Endothelial cell of umbilical vein (primary cell): ENCODE measurements at regions not wholly inside any gene's neighbourhood (a gene's known extent, or its start where the extent isn't known, plus 50 kb on each side); places are given as distances from the start of the nearest gene placed in this dataset.

Source experiments
- BruUV-seq: library from RNA; stranded (reverse); fragments of 400-500 nt; replicated peaks from 2 replicates; lab custom pipeline; 2021; lab: Mats Ljungman, UMichigan
- CTCF ChIA-PET: fragments of 300-600, 350-600 bp; sonication (Branson Sonifier 250); formaldehyde crosslinking; loops from one replicate; lab custom pipeline; 2021; ENCODE audit warnings: antibody characterized with exemption, inconsistent platforms; lab: Charles Lee
- POLR2A ChIA-PET: fragments of 300-600, 350-600 bp; sonication (Branson Sonifier 250); formaldehyde crosslinking; loops from one replicate; lab custom pipeline; 2021; ENCODE audit warnings: antibody characterized with exemption, inconsistent platforms; lab: Charles Lee
- DNase-seq: peaks from one replicate; pipeline ENCODE4 v3.0.0-alpha.2; 2011; ENCODE audit warnings: low read depth, low spot score
- FAIRE-seq: peaks from 2 replicates; lab custom pipeline; 2011; peaks lifted over from hg19 to GRCh38; lab: Jason Lieb, UNC
- H2AFZ ChIP-seq: 2 replicates; pipeline ENCODE4 v1.6.0; 2012; ENCODE audit warnings: low read depth, low read length, control low read depth, inconsistent platforms
- H3K27ac ChIP-seq: 2 replicates; pipeline ENCODE4 v1.5.1; 2011; ENCODE audit warnings: low read depth, mild to moderate bottlenecking, control low read depth, low read length, moderate library complexity; ENCODE audit not compliant: insufficient read depth
- H3K27me3 ChIP-seq, 2 experiments: 2 replicates each; pipeline versions ENCODE4 v1.6.0 to v1.6.1; 2011; ENCODE audit warnings: low read length in 2 of 2, mixed read lengths in 1 of 2; ENCODE audit not compliant: control insufficient read depth in 2 of 2, insufficient read depth in 2 of 2
- H3K36me3 ChIP-seq, 2 experiments: 2 replicates in 1 of 2; 3 replicates in 1 of 2; pipeline ENCODE4 v1.5.1; 2011; ENCODE audit warnings: low read length in 2 of 2, mild to moderate bottlenecking in 1 of 2, moderate library complexity in 1 of 2; ENCODE audit not compliant: control insufficient read depth in 2 of 2, insufficient read depth in 2 of 2; ENCODE audit errors: extremely low read depth in 1 of 2
- H3K4me1 ChIP-seq: 3 replicates; pipeline ENCODE4 v1.5.1; 2011; ENCODE audit warnings: mild to moderate bottlenecking, low read length; ENCODE audit not compliant: control insufficient read depth, insufficient read depth; ENCODE audit errors: extremely low read depth
- H3K4me2 ChIP-seq: 2 replicates; pipeline ENCODE4 v1.6.1; 2011; ENCODE audit warnings: low read length, control low read depth, mixed read lengths; ENCODE audit not compliant: insufficient read depth
- H3K4me3 ChIP-seq, 3 experiments: fragments of 200-600 bp in 1 of 3; sonication (generic), shearing (Covaris generic) in 1 of 3; replicated peaks in 1 of 3; 2 replicates each; pipeline ENCODE4 v1.5.1; 2011 to 2016; ENCODE audit warnings: control low read depth in 3 of 3, low read length in 3 of 3, mild to moderate bottlenecking in 2 of 3, inconsistent platforms in 1 of 3, low read depth in 1 of 3, moderate library complexity in 1 of 3; ENCODE audit not compliant: insufficient read depth in 1 of 3
- H3K79me2 ChIP-seq: 2 replicates; pipeline ENCODE4 v1.6.0; 2012; ENCODE audit warnings: low read length, inconsistent platforms; ENCODE audit not compliant: control insufficient read depth, insufficient read depth
- H3K9ac ChIP-seq: replicated peaks from 2 replicates; pipeline ENCODE3; 2011; ENCODE audit warnings: low read length, control low read depth; ENCODE audit not compliant: insufficient read depth; ENCODE audit errors: extremely low read depth
- H3K9me1 ChIP-seq: replicated peaks from 3 replicates; pipeline ENCODE4 v1.6.0; 2011; ENCODE audit warnings: mild to moderate bottlenecking, low read length; ENCODE audit not compliant: control insufficient read depth, insufficient read depth; ENCODE audit errors: extremely low read depth
- H3K9me3 ChIP-seq: replicated peaks from 2 replicates; pipeline ENCODE4 v1.5.1; 2012; ENCODE audit warnings: low read length, inconsistent platforms; ENCODE audit not compliant: control insufficient read depth, insufficient read depth
- H4K20me1 ChIP-seq: replicated peaks from 2 replicates; pipeline ENCODE3; 2011; ENCODE audit warnings: mild to moderate bottlenecking, low read length; ENCODE audit not compliant: control insufficient read depth, insufficient read depth; ENCODE audit errors: extremely low read depth
- CTCF ChIP-seq, 2 donors: IDR thresholded peaks; 1 replicate in 1 of 2; 2 replicates in 1 of 2; pipeline ENCODE4 v1.5.1; 2011; ENCODE audit warnings: low read length in 2 of 2, mild to moderate bottlenecking in 2 of 2, moderate library complexity in 2 of 2, control low read depth in 1 of 2, inconsistent platforms in 1 of 2, low read depth in 1 of 2; ENCODE audit not compliant: insufficient read depth in 1 of 2; ENCODE audit errors: extremely low read depth in 1 of 2
- EZH2 ChIP-seq: IDR thresholded peaks from 2 replicates; pipeline ENCODE4 v1.6.1; 2012; ENCODE audit warnings: borderline replicate concordance, low read depth, mild to moderate bottlenecking, moderate library complexity, low read length, inconsistent platforms; ENCODE audit not compliant: severe bottlenecking
- FOS ChIP-seq: IDR thresholded peaks from 2 replicates; pipeline ENCODE4 v1.6.1; 2011; ENCODE audit warnings: mild to moderate bottlenecking, low read length, moderate library complexity, borderline replicate concordance; ENCODE audit not compliant: insufficient read depth
- GATA2 ChIP-seq: IDR thresholded peaks from 2 replicates; pipeline ENCODE4 v1.7.0; 2011; ENCODE audit warnings: low read depth, mild to moderate bottlenecking, moderate library complexity, mixed read lengths, low read length; ENCODE audit not compliant: insufficient read length, insufficient read depth
- JUN ChIP-seq: IDR thresholded peaks from 2 replicates; pipeline ENCODE4 v1.6.1; 2011; ENCODE audit warnings: borderline replicate concordance, low read depth; ENCODE audit not compliant: insufficient read length, insufficient read depth
- MAX ChIP-seq: IDR thresholded peaks from 2 replicates; pipeline ENCODE4 v1.6.1; 2011; ENCODE audit not compliant: insufficient read depth, insufficient read length
- MYC ChIP-seq: IDR thresholded peaks from one replicate; pipeline ENCODE4 v1.6.1; 2011; ENCODE audit warnings: mild to moderate bottlenecking, low read depth, low read length
- POLR2A ChIP-seq: IDR thresholded peaks from 2 replicates; pipeline ENCODE4 v1.6.1; 2012; ENCODE audit warnings: low read depth, mild to moderate bottlenecking, control low read depth, low read length
- POLR2AphosphoS5 ChIP-seq: IDR thresholded peaks from 2 replicates; pipeline ENCODE4 v1.6.1; 2012; ENCODE audit warnings: low read depth, mild to moderate bottlenecking, control low read depth, low read length, moderate library complexity; ENCODE audit not compliant: insufficient read depth
- dilution Hi-C: fragments of 300-500 bp; cut with MboI; formaldehyde crosslinking; loops from one replicate; pipeline ENCODE4 v1.15.0; 2019; ENCODE audit warnings: low sequenced_read_pairs; ENCODE audit not compliant: extremely low pct_ligation_motif_present
- intact Hi-C: fragments of 100-400 bp; cut with micrococcal nuclease; formaldehyde crosslinking; loops from one replicate; pipeline ENCODE4 v1.10.0; 2022

DNA sequence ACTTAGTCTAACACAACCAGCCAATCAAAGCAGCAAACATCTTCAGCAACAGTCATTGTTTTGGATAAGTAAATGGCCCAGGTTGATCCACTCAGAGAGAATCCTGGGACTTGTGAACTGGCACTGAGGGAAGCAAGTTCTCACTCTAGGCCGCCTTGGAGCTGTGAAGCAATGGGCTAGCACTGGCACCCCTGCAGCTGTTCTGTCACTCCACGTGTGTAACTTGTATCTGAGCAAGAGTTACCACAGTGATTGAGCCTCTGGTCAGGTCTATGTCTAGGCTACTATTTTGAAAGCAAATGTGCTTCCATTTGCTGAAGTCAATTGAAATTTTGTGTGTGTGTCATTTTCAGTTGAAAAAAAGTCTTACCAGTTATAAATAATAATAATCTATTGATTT lies 57.2 kb upstream of the HS3ST1 start:
- Histone ChIP-seq H3K27me3 (no peaks in the 10 kb centered on the region), H3K79me2 (no peaks in the 10 kb centered on the region), H3K36me3 (no peaks in the 10 kb centered on the region), H3K4me3 (no peak overlapping the region), H3K9me3 (no peaks in the 10 kb centered on the region), H3K9ac (no peak overlapping the region), H2AFZ (no peak overlapping the region), H4K20me1 (no peaks in the 10 kb centered on the region), H3K27ac (no peak overlapping the region), H3K4me2 (no peak overlapping the region), H3K4me1 (peaks cover 20% of the 10 kb centered on the region), H3K9me1 (no peaks in the 10 kb centered on the region)
- ChIA-PET CTCF (no interaction called here), POLR2A (no interaction called here)
- FAIRE-seq = no peak
- no peak for DNase-seq
- TF ChIP-seq POLR2AphosphoS5 (no peak), CTCF (IDR thresholded peaks at IDR 0.05; ENCODE audit: extremely low read depth in 1 of 2, insufficient read depth in 1 of 2, low read depth in 1 of 2, low read length in 2 of 2) (no peak), POLR2A (no peak), GATA2 (no peak), FOS (no peak), MYC (no peak), EZH2 (no peak), MAX (no peak), JUN (no peak)
- dilution Hi-C loops = no loop called here
- intact Hi-C loops = no loop called here
- no TSS peak for BruUV-seq
